ENCODE measurements at regions not wholly inside any gene's neighbourhood (a gene's known extent, or its start where the extent isn't known, plus 50 kb on each side); places are given as distances from the start of the nearest gene placed in this dataset.

DNA sequence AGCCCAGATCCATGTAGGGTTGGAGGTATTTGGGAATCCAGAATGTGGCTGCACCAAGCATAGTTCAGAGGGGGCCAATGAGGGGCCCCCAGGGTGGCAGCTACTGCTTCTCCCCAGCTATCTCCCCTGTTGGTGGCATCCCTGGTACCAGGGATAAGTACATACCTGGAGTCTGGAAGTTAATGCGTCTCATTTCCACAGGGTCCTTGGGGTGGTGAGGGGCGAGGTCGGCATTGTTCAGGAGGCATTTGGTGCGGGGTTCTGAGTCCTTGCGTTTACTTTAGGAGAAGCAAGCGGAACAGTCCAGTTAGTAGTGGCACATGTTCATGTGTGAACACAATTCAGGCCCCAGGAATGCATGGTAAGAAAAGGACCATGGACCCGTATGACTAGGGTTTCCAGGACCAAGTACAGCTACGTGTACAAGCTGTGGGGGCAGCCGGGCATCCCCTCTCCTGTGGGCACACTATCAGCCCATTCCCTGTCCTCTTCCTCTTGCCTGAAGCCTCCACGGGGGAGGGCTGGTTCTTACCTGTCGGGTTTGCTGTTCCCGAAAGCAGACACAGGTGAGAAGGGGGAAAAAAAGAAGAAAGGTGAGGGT is 122.3 kb downstream of the PTPRS start:
- Histone ChIP-seq H3K4me2 (ENCODE audit: low read length) (no peak overlapping the region), H3K9me3 (ENCODE audit: insufficient read depth, low read depth, low read length) (no peaks in the 10 kb centered on the region), H3K4me3 (ENCODE audit: insufficient read depth, low read depth, low read length) (no peak overlapping the region), H3K79me2 (ENCODE audit: insufficient read depth, low read length) (no peaks in the 10 kb centered on the region), H3K4me1 (ENCODE audit: insufficient read depth, low read length) (no peaks in the 10 kb centered on the region), H3K9ac (ENCODE audit: low read length) (no peak overlapping the region), H2AFZ (ENCODE audit: low read depth, low read length) (no peak overlapping the region), H3K27ac (ENCODE audit: low read depth, low read length) (no peak overlapping the region), H3K36me3 (ENCODE audit: insufficient read depth, low read length) (peaks cover 37% of the 10 kb centered on the region), H3K27me3 (ENCODE audit: insufficient read depth, low read length) (no peaks in the 10 kb centered on the region), H4K20me1 (ENCODE audit: insufficient read depth, low read length) (peaks cover 4% of the 10 kb centered on the region)
- no peak for TF ChIP-seq EZH2 (IDR thresholded peaks at IDR 0.05; ENCODE audit: insufficient read depth, low read length)
- TF ChIP-seq, protein P1, sequence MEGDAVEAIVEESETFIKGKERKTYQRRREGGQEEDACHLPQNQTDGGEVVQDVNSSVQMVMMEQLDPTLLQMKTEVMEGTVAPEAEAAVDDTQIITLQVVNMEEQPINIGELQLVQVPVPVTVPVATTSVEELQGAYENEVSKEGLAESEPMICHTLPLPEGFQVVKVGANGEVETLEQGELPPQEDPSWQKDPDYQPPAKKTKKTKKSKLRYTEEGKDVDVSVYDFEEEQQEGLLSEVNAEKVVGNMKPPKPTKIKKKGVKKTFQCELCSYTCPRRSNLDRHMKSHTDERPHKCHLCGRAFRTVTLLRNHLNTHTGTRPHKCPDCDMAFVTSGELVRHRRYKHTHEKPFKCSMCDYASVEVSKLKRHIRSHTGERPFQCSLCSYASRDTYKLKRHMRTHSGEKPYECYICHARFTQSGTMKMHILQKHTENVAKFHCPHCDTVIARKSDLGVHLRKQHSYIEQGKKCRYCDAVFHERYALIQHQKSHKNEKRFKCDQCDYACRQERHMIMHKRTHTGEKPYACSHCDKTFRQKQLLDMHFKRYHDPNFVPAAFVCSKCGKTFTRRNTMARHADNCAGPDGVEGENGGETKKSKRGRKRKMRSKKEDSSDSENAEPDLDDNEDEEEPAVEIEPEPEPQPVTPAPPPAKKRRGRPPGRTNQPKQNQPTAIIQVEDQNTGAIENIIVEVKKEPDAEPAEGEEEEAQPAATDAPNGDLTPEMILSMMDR (IDR thresholded peaks at IDR 0.05; ENCODE audit: insufficient read depth, low read depth, low read length) = no peak
- no peaks in the 10 kb centered on the region for H3K27me3 Mint-ChIP-seq (ENCODE audit: low read depth, unreplicated experiment)
- no peaks in the 10 kb centered on the region for H3K9me3 Mint-ChIP-seq (ENCODE audit: unreplicated experiment)
- peaks cover 65% of the 10 kb centered on the region for H3K36me3 Mint-ChIP-seq (ENCODE audit: low read depth, unreplicated experiment)
- H3K4me1 Mint-ChIP-seq (ENCODE audit: low read depth, unreplicated experiment) = no peaks in the 10 kb centered on the region
- FAIRE-seq (no peak), DNase-seq (ENCODE audit: low read depth) (no peak)
- H3K4me3 Mint-ChIP-seq (ENCODE audit: unreplicated experiment) = no peak overlapping the region
- H3K27ac Mint-ChIP-seq (ENCODE audit: unreplicated experiment) = no peak overlapping the region

DNA sequence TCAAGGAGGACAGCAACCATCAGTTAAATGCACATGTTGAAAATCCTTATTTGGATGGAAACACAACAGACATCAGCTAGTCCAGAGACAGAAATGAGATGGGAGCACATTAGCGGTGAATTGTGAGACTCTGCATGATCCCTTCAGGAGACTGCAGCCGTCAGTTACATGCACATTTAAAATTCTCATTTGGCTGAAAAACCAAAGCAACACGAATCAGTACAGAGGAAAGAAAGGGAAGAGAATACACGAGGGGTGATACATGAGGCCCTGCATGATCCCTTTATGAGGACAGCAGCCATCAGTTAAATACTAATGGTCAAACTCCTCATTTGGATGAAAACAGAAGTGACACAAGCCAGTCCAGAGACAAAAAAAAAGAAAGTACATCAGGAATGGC is 123.4 kb downstream of the PTPRS start:
- Mint-ChIP-seq H3K27ac (ENCODE audit: unreplicated experiment) (no peak overlapping the region), H3K36me3 (ENCODE audit: low read depth, unreplicated experiment) (peaks cover 75% of the 10 kb centered on the region), H3K27me3 (ENCODE audit: low read depth, unreplicated experiment) (no peaks in the 10 kb centered on the region), H3K9me3 (ENCODE audit: unreplicated experiment) (no peaks in the 10 kb centered on the region), H3K4me1 (ENCODE audit: low read depth, unreplicated experiment) (no peaks in the 10 kb centered on the region), H3K4me3 (ENCODE audit: unreplicated experiment) (no peak overlapping the region)
- no peak overlapping the region for H3K4me2 ChIP-seq (ENCODE audit: low read length)
- H3K4me3 ChIP-seq (ENCODE audit: insufficient read depth, low read depth, low read length) = no peak overlapping the region
- FAIRE-seq = no peak
- H3K9ac ChIP-seq (ENCODE audit: low read length) = no peak overlapping the region
- H3K9me3 ChIP-seq (ENCODE audit: insufficient read depth, low read depth, low read length) = no peaks in the 10 kb centered on the region
- peaks cover 38% of the 10 kb centered on the region for H3K36me3 ChIP-seq (ENCODE audit: insufficient read depth, low read length)
- H3K27me3 ChIP-seq (ENCODE audit: insufficient read depth, low read length) = no peaks in the 10 kb centered on the region
- peaks cover 4% of the 10 kb centered on the region for H4K20me1 ChIP-seq (ENCODE audit: insufficient read depth, low read length)
- TF ChIP-seq EZH2 (IDR thresholded peaks at IDR 0.05; ENCODE audit: insufficient read depth, low read length) = no peak
- TF ChIP-seq, protein P1 (IDR thresholded peaks at IDR 0.05; ENCODE audit: insufficient read depth, low read depth, low read length) = no peak
- no peak overlapping the region for H2AFZ ChIP-seq (ENCODE audit: low read depth, low read length)
- H3K27ac ChIP-seq (ENCODE audit: low read depth, low read length) = no peak overlapping the region
- no peak for DNase-seq (ENCODE audit: low read depth)
- H3K4me1 ChIP-seq (ENCODE audit: insufficient read depth, low read length) = no peaks in the 10 kb centered on the region
- no peaks in the 10 kb centered on the region for H3K79me2 ChIP-seq (ENCODE audit: insufficient read depth, low read length)

DNA sequence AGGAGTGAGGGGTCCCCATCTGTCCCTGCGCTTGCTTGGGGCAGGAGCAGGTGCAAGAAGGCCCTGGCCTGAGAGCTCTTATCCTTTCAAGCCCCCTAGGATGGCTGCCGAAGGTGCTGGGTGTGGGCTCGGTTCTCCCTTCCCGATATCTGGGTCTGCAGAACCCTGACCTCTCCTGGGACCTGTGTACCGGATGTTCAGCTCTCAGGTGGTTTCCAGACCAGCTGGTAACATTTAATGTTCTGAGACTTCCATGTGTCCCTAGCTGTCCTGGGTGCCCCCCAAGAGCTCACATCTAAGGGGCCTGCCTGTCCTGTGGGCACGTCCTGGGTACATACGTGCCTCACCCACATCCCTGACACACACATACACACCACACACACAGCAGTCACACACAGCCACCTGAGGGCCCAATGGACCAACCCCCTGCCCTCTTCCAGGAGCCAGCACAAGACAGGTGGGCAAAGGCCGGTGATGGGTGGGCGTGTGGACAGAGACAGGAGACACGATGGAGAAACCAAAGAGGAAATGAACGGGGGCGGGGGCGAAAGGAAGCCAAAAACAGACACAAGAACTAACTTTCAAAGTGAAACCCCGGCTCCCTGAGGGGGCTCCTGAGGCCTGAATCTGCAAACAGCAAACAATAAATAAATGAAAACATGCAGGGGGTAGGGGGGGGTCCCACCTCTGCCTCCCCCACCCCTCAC is 124.3 kb downstream of the PTPRS start:
- H2AFZ ChIP-seq (ENCODE audit: low read depth, low read length) = no peak overlapping the region
- H3K9me3 ChIP-seq (ENCODE audit: insufficient read depth, low read depth, low read length) = no peaks in the 10 kb centered on the region
- H3K27me3 ChIP-seq (ENCODE audit: insufficient read depth, low read length) = no peaks in the 10 kb centered on the region
- peaks cover 2% of the 10 kb centered on the region for H3K9me3 Mint-ChIP-seq (ENCODE audit: unreplicated experiment)
- no peak overlapping the region for H3K4me3 Mint-ChIP-seq (ENCODE audit: unreplicated experiment)
- peaks cover 73% of the 10 kb centered on the region for H3K36me3 Mint-ChIP-seq (ENCODE audit: low read depth, unreplicated experiment)
- no peak for FAIRE-seq
- no peaks in the 10 kb centered on the region for H3K27me3 Mint-ChIP-seq (ENCODE audit: low read depth, unreplicated experiment)
- no peak overlapping the region for H3K27ac Mint-ChIP-seq (ENCODE audit: unreplicated experiment)
- H3K4me2 ChIP-seq (ENCODE audit: low read length) = no peak overlapping the region
- H3K4me1 Mint-ChIP-seq (ENCODE audit: low read depth, unreplicated experiment) = no peaks in the 10 kb centered on the region
- H3K9ac ChIP-seq (ENCODE audit: low read length) = no peak overlapping the region
- no peaks in the 10 kb centered on the region for H3K79me2 ChIP-seq (ENCODE audit: insufficient read depth, low read length)
- H3K4me1 ChIP-seq (ENCODE audit: insufficient read depth, low read length) = no peaks in the 10 kb centered on the region
- H4K20me1 ChIP-seq (ENCODE audit: insufficient read depth, low read length) = peaks cover 4% of the 10 kb centered on the region
- peaks cover 39% of the 10 kb centered on the region for H3K36me3 ChIP-seq (ENCODE audit: insufficient read depth, low read length)
- H3K4me3 ChIP-seq (ENCODE audit: insufficient read depth, low read depth, low read length) = no peak overlapping the region
- TF ChIP-seq, protein P1 (IDR thresholded peaks at IDR 0.05; ENCODE audit: insufficient read depth, low read depth, low read length) = no peak
- TF ChIP-seq EZH2 (IDR thresholded peaks at IDR 0.05; ENCODE audit: insufficient read depth, low read length) = no peak
- DNase-seq (ENCODE audit: low read depth) = no peak
- no peak overlapping the region for H3K27ac ChIP-seq (ENCODE audit: low read depth, low read length)

Measured in astrocyte (in vitro differentiated cells and primary cell).